GM21825 (cell line): ENCODE measurements at regions not wholly inside any gene's neighbourhood (a gene's known extent, or its start where the extent isn't known, plus 50 kb on each side); places are given as distances from the start of the nearest gene placed in this dataset.
"Not testable (repeated sequence)": the region's sequence is repeated elsewhere in the genome, so short reads cannot be mapped to it uniquely, and the experiment has no call there.

Source experiments
- ATAC-seq: cut with Tn5 transposase; IDR thresholded peaks from one replicate; pipeline ENCODE4 v1.9.1; 2021; ENCODE audit warnings: mild to moderate bottlenecking, moderate library complexity; ENCODE audit not compliant: unreplicated experiment

GRCh38 chr15:89024418-89024817 lies 63.8 kb upstream of the ABHD2 start:
- ATAC-seq, result no peak

GRCh38 chr15:89026167-89026566 lies 62.1 kb upstream of the ABHD2 start:
- ATAC-seq, result no peak

GRCh38 chr15:89028036-89028435 lies 60.2 kb upstream of the ABHD2 start:
- no peak for ATAC-seq

GRCh38 chr15:89030311-89030710 lies 57.9 kb upstream of the ABHD2 start:
- no peak for ATAC-seq

GRCh38 chr15:89031637-89032285 lies 56.5 kb upstream of the ABHD2 start:
- ATAC-seq, result not testable (repeated sequence)

GRCh38 chr15:89034305-89034704 lies 54.0 kb upstream of the ABHD2 start:
- ATAC-seq, result no peak

- ATAC-seq, result no peak
Observed at GRCh38 chr15:89035150-89035549, 53.1 kb upstream of the ABHD2 start.

GRCh38 chr15:89035658-89036057 lies 52.6 kb upstream of the ABHD2 start:
- no peak for ATAC-seq

GRCh38 chr15:89038146-89038545 lies 50.1 kb upstream of the ABHD2 start:
- no peak for ATAC-seq
